ENCODE measurements at regions not wholly inside any gene's neighbourhood (a gene's known extent, or its start where the extent isn't known, plus 50 kb on each side); places are given as distances from the start of the nearest gene placed in this dataset.

DNA sequence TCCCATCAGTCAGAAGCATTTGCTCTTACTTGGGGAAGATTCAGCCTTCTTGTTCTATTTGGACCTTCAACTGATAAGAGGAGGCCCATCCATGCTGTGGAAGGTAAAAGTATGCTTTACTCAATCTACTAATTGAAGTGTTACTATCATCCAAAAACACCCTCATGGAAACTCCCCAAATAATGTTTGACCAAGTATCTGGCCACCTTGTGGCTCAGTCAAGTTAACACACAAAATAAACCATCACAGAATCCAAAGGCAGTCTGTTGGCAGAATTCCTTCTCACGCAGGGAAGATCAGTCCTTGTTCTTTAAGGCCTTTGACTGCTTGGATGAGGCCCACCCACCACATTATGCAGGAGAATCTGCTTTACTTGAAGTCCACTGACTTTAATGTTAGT lies 531.2 kb upstream of the SMIM21 start:
- TF ChIP-seq EZH2 (IDR thresholded peaks at IDR 0.05; ENCODE audit: low read depth, unreplicated experiment) = no peak
- TF ChIP-seq REST (IDR thresholded peaks at IDR 0.05; ENCODE audit: unreplicated experiment) = no peak
- TF ChIP-seq, protein P1, sequence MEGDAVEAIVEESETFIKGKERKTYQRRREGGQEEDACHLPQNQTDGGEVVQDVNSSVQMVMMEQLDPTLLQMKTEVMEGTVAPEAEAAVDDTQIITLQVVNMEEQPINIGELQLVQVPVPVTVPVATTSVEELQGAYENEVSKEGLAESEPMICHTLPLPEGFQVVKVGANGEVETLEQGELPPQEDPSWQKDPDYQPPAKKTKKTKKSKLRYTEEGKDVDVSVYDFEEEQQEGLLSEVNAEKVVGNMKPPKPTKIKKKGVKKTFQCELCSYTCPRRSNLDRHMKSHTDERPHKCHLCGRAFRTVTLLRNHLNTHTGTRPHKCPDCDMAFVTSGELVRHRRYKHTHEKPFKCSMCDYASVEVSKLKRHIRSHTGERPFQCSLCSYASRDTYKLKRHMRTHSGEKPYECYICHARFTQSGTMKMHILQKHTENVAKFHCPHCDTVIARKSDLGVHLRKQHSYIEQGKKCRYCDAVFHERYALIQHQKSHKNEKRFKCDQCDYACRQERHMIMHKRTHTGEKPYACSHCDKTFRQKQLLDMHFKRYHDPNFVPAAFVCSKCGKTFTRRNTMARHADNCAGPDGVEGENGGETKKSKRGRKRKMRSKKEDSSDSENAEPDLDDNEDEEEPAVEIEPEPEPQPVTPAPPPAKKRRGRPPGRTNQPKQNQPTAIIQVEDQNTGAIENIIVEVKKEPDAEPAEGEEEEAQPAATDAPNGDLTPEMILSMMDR (conservative IDR thresholded peaks at IDR 0.05; ENCODE audit: low read depth in 2 of 2) = peak; percentile 35 to 44
- TF ChIP-seq CREB1 (CRISPR knock-in tag; IDR thresholded peaks at IDR 0.05; ENCODE audit: low read depth) = no peak
- no peak for TF ChIP-seq EZH2phosphoT487 (IDR thresholded peaks at IDR 0.05; ENCODE audit: unreplicated experiment)
- no peak for TF ChIP-seq POLR2AphosphoS5 (IDR thresholded peaks at IDR 0.05; ENCODE audit: low read depth)
- no peak for TF ChIP-seq ZNF114 (CRISPR knock-in tag; IDR thresholded peaks at IDR 0.05)
- TF ChIP-seq ZNF331 (CRISPR knock-in tag; IDR thresholded peaks at IDR 0.05; ENCODE audit: low read depth) = no peak
- no peak for TF ChIP-seq ZNF462 (CRISPR knock-in tag; IDR thresholded peaks at IDR 0.05)

Data from GM23338 (cell line).